HG03442 (cell line): ENCODE measurements at regions not wholly inside any gene's neighbourhood (a gene's known extent, or its start where the extent isn't known, plus 50 kb on each side); places are given as distances from the start of the nearest gene placed in this dataset.
"Not testable (repeated sequence)": the region's sequence is repeated elsewhere in the genome, so short reads cannot be mapped to it uniquely, and the experiment has no call there.

Experiments
- ATAC-seq: cut with Tn5 transposase; IDR thresholded peaks from one replicate; pipeline ENCODE4 v1.9.1; 2021; ENCODE audit warnings: mild to moderate bottlenecking, moderate library complexity; ENCODE audit not compliant: unreplicated experiment

GRCh38 chr16:13453325-13453724 is 466.6 kb upstream of the ERCC4 start:
- ATAC-seq = no peak

DNA sequence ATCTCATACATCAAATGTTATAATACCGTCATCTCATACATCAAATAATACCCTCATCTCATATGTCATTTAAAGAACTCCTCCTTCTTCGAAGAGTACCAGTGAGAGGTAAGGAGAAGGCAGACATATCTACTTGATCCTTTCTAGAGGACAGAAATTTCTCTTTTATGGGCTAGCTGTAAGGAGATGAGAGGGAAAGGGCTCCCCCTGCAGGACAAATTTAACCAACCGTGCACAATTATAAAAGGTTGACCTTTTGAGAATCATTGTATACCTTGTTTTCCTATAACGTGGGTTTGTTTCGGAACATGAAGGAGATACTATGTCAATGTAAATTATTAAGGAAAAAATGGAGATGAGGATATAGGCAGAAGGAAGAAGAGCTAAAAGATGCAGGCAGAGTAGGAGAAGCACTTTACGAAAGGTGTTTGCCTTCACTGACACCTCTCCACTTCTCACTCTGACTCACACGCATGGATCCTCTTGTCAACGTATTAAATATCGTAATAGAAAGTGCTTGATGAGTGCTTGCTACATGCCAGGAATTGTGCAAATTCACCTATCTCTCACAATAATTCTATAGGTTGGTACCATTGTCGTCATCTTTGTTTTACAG is 465.9 kb upstream of the ERCC4 start:
- ATAC-seq = no peak

GRCh38 chr16:13463619-13464018 is 456.3 kb upstream of the ERCC4 start:
- no peak for ATAC-seq

DNA sequence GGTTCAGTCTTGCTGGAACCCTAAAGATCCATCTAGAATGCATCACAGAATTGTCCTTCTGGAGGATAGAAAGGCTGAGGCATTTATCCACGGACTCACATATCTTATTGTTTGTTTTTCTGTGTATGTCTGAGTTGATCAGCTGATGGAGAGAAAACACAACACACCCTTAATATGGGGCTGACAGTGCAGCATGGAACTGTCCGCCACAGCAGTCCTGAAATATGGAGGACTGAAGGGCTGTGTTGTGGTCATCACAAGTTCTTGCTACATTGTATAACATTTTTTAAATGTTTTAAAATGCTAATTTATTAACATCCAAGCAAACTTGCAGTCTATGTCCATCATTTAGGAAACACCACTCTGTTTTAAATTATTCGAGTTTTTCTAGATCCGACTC is 448.9 kb upstream of the ERCC4 start:
- no peak for ATAC-seq

- ATAC-seq = no peak
These were observed 441.0 kb upstream of the ERCC4 start for GRCh38 chr16:13478991-13479390.

- no peak for ATAC-seq
These were observed 440.4 kb upstream of the ERCC4 start for GRCh38 chr16:13479549-13479948.

DNA sequence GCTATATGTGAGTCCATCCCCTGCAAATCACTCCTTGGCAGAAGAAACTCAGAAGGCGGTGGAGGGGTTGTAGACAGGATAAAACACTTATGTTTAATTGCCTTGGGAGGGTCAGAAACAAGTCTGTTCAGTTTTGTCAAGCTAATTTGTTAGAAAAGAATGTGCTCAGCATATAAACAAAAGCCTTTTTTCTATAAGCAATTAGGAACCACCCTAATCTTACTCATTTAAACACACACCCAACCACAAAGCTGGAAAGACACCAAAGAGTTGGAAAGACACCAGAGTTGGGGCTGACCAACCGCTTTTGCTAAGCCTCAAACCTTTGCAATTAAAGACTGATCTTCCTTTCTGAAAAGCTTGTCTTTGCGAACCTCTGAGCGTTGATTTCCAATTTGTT is 439.2 kb upstream of the ERCC4 start:
- ATAC-seq = no peak

- ATAC-seq = no peak
These were observed 436.8 kb upstream of the ERCC4 start for GRCh38 chr16:13483121-13483520.

- not testable (repeated sequence) for ATAC-seq
These were observed 430.5 kb upstream of the ERCC4 start for GRCh38 chr16:13489416-13489815.

DNA sequence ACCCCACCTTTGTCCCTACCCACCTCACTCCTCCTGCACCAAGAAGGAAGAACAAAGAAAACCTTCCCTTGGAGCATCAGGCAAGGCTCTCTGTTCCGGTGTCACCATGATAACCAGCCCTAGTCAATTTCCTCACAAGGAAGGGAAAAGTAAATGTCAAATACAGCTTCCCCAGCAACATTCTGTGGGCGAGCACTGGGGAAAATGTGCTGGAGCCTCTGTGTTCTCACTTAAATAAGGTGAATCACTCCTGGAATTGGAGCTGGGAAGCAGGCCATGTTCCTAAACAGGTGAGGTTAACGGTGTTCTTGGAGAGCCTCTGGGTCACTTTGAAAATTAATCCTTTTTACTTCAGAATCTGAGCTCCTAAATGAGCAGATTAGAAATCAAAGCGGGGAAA is 427.9 kb upstream of the ERCC4 start:
- no peak for ATAC-seq

- ATAC-seq = no peak
These were observed 415.9 kb upstream of the ERCC4 start for GRCh38 chr16:13503960-13504635.

DNA sequence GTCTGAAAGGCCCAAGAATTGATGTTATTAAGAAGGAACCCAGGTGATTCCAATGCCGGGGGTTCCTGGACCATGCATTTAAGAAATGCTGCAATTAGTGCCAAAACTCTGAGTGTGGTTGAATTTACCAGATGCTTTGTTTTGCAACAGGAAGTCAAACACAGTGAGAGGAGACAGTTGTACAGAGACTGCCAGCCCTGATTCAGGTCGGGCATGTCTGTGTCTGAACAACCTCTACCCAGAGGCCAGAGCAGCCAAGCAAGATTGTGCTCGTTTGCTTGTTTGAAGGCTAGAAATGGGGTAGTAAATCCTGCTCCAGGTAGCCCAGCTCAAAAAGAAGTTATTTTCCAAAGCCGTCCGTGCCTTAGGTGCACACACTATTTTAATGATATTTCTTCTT is 412.4 kb upstream of the ERCC4 start:
- ATAC-seq = no peak

DNA sequence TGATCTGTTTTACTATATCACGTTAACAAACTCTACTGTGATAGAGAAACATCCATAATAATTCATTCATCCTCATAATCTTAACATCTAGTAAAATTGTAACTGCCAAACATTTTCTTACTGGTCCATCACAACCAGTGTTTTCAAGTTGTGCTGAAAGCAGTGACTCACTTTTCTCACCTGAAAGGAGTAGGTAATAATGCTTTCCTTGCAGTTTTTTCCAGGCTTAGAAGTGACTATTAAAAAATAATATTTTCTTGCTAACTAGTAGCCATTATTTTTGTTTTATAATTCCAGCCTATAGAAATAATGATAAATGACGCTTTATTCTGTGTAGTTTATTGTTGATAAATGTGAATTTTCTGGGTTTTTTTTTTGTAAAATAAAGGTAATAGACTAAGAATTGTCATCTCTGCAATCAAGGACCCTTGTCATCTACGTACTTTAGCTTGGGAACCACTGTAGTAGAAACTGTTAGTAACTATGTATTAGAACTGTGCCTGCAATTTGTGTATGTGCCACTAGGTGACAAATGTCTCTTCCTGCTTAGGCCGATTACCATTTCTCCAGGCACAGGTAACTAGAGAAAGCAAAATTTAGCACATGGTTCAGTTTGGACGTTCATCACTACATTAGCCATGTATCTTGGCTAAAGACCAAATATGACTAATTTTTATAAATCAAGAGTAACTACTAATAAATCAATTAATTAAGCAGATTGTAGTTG is 409.4 kb upstream of the ERCC4 start:
- no peak for ATAC-seq

- no peak for ATAC-seq
These were observed 402.1 kb upstream of the ERCC4 start for GRCh38 chr16:13517841-13518240.

GRCh38 chr16:13519871-13520270 is 400.1 kb upstream of the ERCC4 start:
- ATAC-seq = no peak

DNA sequence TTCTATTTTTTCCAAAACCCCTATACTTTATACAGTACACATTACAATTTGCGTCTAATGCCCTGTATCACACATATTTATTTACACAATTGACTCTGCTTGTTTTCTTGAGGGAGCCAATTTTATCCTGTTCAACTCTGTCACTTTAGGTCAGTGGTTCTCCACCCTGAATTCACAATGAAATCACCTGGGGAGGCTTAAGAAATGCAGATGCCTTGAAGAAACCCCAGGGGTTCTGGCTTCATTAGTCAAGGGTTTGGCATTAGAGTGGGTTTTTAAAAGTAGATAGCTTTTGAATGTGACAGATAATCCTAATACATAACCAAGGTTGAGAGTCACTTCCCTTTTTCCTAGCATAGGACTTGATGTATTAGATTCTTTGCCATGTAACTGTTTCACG is 398.6 kb upstream of the ERCC4 start:
- no peak for ATAC-seq

DNA sequence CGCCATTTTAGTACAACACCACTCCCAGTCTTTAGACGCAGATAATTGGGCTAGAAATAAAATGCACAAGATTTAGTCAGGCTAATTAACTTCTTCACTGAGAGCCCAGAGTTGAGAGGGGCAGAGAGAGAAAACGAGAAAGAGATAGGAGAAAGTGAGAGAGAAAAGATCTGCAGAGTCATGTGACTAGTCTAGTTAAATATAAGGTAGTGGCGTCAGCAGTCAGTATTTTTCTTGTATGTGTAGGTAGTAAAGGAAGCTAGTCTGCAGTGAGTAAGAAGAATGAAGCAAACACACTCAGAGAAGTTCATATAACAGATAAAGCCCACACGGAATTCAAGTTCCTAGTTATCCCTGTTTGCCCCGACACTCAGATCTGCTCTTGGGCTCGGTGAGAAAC is 392.6 kb upstream of the ERCC4 start:
- ATAC-seq = no peak

DNA sequence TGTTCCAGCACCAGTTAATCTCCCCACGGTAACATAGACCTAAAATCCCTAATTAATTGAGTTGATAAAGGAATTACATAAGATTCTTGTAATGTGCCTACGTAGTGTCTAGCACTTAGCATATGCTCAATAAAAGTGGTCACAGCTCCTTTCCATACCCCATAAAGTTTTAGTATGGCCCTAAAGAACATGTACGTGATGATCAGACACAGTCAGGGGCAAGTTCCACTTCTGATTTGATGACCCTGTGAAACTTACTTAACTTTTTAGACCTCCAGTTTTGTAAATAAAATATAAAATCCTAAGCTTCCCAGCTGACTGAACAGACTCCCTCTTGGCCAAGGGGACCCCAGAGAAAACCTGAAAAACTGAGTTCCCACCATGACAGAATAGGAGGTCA is 391.3 kb upstream of the ERCC4 start:
- no peak for ATAC-seq

DNA sequence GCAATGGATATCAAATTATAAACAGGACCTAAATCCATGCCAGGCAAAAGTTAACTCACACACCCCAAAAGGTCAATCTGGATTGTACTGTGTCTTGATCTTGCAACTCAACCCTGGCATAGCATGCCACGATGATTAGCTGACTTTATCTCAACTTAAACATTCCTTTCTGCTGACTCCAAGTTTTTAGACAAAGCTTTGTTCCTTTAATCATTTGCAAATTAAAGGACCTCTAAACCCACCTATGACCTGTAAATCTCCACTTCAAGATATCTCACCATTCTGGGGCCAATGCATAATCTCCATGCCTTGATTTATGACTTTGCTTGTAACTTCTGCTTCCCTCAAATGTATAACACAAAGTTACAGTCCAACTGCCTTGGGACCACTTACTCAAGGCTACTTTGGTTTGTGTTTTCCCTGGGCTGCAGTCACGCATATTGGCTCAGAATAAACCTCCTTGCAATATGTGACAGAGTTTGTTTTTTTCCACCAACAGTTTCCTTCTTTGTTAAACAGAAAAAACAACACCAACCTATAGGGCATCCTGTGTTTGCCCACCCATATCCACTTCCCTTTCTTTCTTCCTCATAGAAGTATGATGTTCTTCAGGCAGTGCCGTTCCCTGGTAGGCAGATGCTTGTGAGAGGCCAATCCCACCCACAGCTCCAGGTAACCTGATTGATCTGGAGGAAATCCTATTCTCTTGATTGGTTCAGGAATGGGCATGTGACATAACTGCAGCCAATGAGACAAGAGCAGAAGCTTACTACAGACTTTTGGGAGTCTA is 390.6 kb upstream of the ERCC4 start:
- ATAC-seq = no peak

GRCh38 chr16:13540771-13541170 is 379.2 kb upstream of the ERCC4 start:
- ATAC-seq = no peak

- no peak for ATAC-seq
These were observed 377.7 kb upstream of the ERCC4 start for GRCh38 chr16:13542284-13542683.

GRCh38 chr16:13543850-13544249 is 376.1 kb upstream of the ERCC4 start:
- ATAC-seq = no peak
